Body of pancreas (tissue), 4 donors: ENCODE measurements at regions not wholly inside any gene's neighbourhood (a gene's known extent, or its start where the extent isn't known, plus 50 kb on each side); places are given as distances from the start of the nearest gene placed in this dataset.

Experiments used
- ATAC-seq: fragments of 150-250 bp; one replicate; pipeline ENCODE4 v1.9.1; 2016
- DNase-seq, 4 donors: peaks; one replicate each; pipeline ENCODE4 v3.0.0-alpha.2; 2019
- H3K27ac ChIP-seq, 4 donors: fragments of 200-600 bp; sonication (generic); 1 replicate in 3 of 4; 2 replicates in 1 of 4; pipeline versions ENCODE4 v1.5.1 to v1.6.1; 2016 to 2019; ENCODE audit warnings: mild to moderate bottlenecking in 1 of 4, mixed read lengths in 1 of 4, moderate library complexity in 1 of 4
- H3K27me3 ChIP-seq, 2 donors: fragments of 200-600 bp; sonication (generic); one replicate each; pipeline ENCODE4 v1.6.0; 2016; ENCODE audit warnings: mild to moderate bottlenecking in 1 of 2
- H3K36me3 ChIP-seq, 2 donors: fragments of 200-600 bp; sonication (generic); replicated peaks in 1 of 2; 2 replicates each; pipeline ENCODE4 v1.5.1; 2016; ENCODE audit warnings: low read depth in 2 of 2; ENCODE audit not compliant: insufficient read depth in 1 of 2
- H3K4me1 ChIP-seq: fragments of 200-600 bp; sonication (generic); one replicate; pipeline ENCODE4 v1.6.0; 2016
- H3K4me3 ChIP-seq, 2 donors: fragments of 200-600 bp; sonication (generic); 1 replicate in 1 of 2; 2 replicates in 1 of 2; pipeline ENCODE4 v1.5.1; 2016 to 2019
- H3K9me3 ChIP-seq, 3 donors: fragments of 200-600 bp; sonication (generic); 1 replicate in 2 of 3; 2 replicates in 1 of 3; pipeline ENCODE4 v1.5.1; 2016
- CTCF ChIP-seq, 7 experiments: fragments of 450-650 bp in 4 of 7; fragments of 200-600 bp in 3 of 7; sonication (generic) in 3 of 7; IDR thresholded peaks; one replicate each; pipeline ENCODE4 v1.5.1; 2016 to 2019; ENCODE audit warnings: antibody characterized with exemption in 7 of 7
- POLR2A ChIP-seq, 3 donors: fragments of 450-650 bp; IDR thresholded peaks; one replicate each; pipeline ENCODE4 v1.6.1; 2016; ENCODE audit warnings: antibody characterized with exemption in 3 of 3, mild to moderate bottlenecking in 2 of 3
- WGBS, 2 donors: methylation state at CpG; one replicate each; pipeline ENCODE4 v1.1.5; 2017; 5-methylcytosine and 5-hydroxymethylcytosine counted together
- intact Hi-C: fragments of 100-400 bp; cut with DNase I; formaldehyde crosslinking; loops from one replicate; pipeline ENCODE4 v1.15.1; 2023

DNA sequence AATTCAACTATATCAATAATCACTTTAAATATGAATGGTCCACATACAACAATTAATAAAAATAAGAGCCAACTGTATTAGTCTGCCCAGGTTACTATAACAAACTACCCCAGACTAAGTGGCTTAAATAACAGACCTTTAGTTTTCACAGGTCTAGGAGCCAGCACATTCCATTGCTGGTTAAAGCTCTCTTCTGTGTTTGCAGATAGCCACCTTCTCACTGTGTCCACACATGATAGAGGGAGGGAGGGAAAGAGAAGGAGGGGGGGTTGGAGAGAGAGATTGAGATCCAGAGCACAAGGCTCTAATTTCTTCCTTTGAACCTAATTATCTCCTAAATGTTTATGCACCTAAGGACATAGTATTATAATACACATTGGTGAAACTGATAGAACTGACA lies 267.8 kb upstream of the NXPH2 start:
- Histone ChIP-seq H3K4me3 (no peak overlapping the region), H3K27ac (no peak overlapping the region), H3K9me3 (no peaks in the 10 kb centered on the region), H3K36me3 (no peaks in the 10 kb centered on the region), H3K4me1 (no peaks in the 10 kb centered on the region), H3K27me3 (no peaks in the 10 kb centered on the region)
- intact Hi-C loops: no loop called here
- TF ChIP-seq CTCF (IDR thresholded peaks at IDR 0.05): no peak
- TF ChIP-seq POLR2A (IDR thresholded peaks at IDR 0.05): no peak
- ATAC-seq: no peak
- DNase-seq: no peak

DNA sequence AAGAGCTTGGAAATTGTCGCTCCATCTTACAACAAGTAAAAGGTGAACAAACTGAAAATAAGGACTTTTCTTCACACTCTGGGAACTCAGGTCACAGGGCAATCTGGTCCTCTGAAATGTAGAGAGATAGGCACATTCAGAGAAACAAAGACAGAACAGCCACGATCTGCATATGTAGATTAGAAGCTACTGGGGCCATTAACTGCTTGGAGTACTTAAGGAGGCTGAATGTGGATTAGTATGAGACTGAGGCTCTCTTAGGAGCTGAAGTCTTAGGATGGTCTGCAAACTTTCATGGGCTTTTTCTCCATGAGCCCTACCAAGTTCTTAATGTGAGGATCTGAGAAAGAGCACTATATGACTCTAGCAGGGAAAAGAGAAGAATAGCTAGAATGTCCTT lies 265.3 kb upstream of the NXPH2 start:
- TF ChIP-seq CTCF (IDR thresholded peaks at IDR 0.05) (no peak), POLR2A (IDR thresholded peaks at IDR 0.05) (no peak)
- no peaks in the 10 kb centered on the region for H3K9me3 ChIP-seq
- no peaks in the 10 kb centered on the region for H3K27me3 ChIP-seq
- DNase-seq (no peak), ATAC-seq (no peak)
- no peaks in the 10 kb centered on the region for H3K36me3 ChIP-seq
- 54 to 55% methylated on average over 2 of the region's 2 CpGs for WGBS, 2 donors
- no peak overlapping the region for H3K27ac ChIP-seq
- no peak overlapping the region for H3K4me3 ChIP-seq
- intact Hi-C loops: no loop called here
- H3K4me1 ChIP-seq: no peaks in the 10 kb centered on the region

DNA sequence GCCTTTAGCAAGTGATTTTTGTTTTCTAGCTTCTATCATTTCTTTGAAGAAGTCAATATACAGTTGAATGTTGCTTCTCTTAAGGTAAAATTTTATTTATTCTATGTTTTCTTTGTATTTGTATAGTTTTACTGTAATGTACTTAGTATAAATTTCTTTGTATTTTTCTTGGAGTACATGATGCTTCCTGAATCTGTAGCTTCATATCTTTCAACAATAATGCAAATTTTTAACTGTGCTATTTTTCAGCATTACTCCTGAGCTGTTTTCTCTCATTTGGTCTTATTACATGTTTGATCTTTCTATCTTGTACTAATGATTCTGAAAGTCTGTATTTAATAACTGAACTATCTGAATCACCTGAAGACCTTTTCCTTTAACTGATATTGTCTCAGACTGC lies 253.9 kb upstream of the NXPH2 start:
- intact Hi-C loops: no loop called here
- H3K27ac ChIP-seq: no peak overlapping the region
- no peaks in the 10 kb centered on the region for H3K36me3 ChIP-seq
- H3K27me3 ChIP-seq: no peaks in the 10 kb centered on the region
- H3K9me3 ChIP-seq: no peaks in the 10 kb centered on the region
- TF ChIP-seq CTCF (IDR thresholded peaks at IDR 0.05) (no peak), POLR2A (IDR thresholded peaks at IDR 0.05) (no peak)
- ATAC-seq: no peak
- H3K4me3 ChIP-seq: no peak overlapping the region
- DNase-seq: no peak
- H3K4me1 ChIP-seq: no peaks in the 10 kb centered on the region

GRCh38 chr2:139033300-139033699 lies 253.1 kb upstream of the NXPH2 start:
- H3K9me3 ChIP-seq: no peaks in the 10 kb centered on the region
- H3K27ac ChIP-seq: no peak overlapping the region
- no peak overlapping the region for H3K4me3 ChIP-seq
- WGBS, 2 donors: 43 to 44% methylated on average over 2 of the region's 2 CpGs
- H3K4me1 ChIP-seq: no peaks in the 10 kb centered on the region
- ATAC-seq: no peak
- no peak for DNase-seq
- H3K27me3 ChIP-seq: no peaks in the 10 kb centered on the region
- intact Hi-C loops: no loop called here
- TF ChIP-seq POLR2A (IDR thresholded peaks at IDR 0.05): no peak
- no peak for TF ChIP-seq CTCF (IDR thresholded peaks at IDR 0.05)
- H3K36me3 ChIP-seq: no peaks in the 10 kb centered on the region

- DNase-seq: no peak
- intact Hi-C loops: no loop called here
Measured at GRCh38 chr2:139031722-139032121, 251.5 kb upstream of the NXPH2 start.

More at GRCh38 chr2:139031722-139032121, 251.5 kb upstream of the NXPH2 start:
- Histone ChIP-seq H3K27ac (no peak overlapping the region), H3K4me1 (no peaks in the 10 kb centered on the region), H3K9me3 (no peaks in the 10 kb centered on the region), H3K4me3 (no peak overlapping the region), H3K27me3 (no peaks in the 10 kb centered on the region), H3K36me3 (no peaks in the 10 kb centered on the region)
- TF ChIP-seq CTCF (IDR thresholded peaks at IDR 0.05): no peak
- TF ChIP-seq POLR2A (IDR thresholded peaks at IDR 0.05): no peak
- no peak for ATAC-seq
